Gastroesophageal sphincter (tissue), 3 donors: ENCODE measurements at regions not wholly inside any gene's neighbourhood (a gene's known extent, or its start where the extent isn't known, plus 50 kb on each side); places are given as distances from the start of the nearest gene placed in this dataset.

Experiments used
- EP300 ChIP-seq: sonication (generic); formaldehyde crosslinking; IDR thresholded peaks from one replicate; pipeline ENCODE4 v1.6.1; 2017; ENCODE audit warnings: antibody characterized with exemption, mild to moderate bottlenecking
- POLR2A ChIP-seq, 2 donors: fragments of 450-650 bp; IDR thresholded peaks; one replicate each; pipeline ENCODE4 v1.6.1; 2017; ENCODE audit warnings: antibody characterized with exemption in 2 of 2, mild to moderate bottlenecking in 2 of 2, moderate library complexity in 1 of 2
- TF ChIP-seq, protein P1 (sequence below), 4 experiments: fragments of 200-600 bp in 2 of 4; fragments of 450-650 bp in 2 of 4; sonication (generic) in 1 of 4; IDR thresholded peaks; one replicate each; pipeline ENCODE4 v1.5.1; 2017 to 2019; ENCODE audit warnings: antibody characterized with exemption in 4 of 4, mild to moderate bottlenecking in 2 of 4, moderate library complexity in 2 of 4

DNA sequence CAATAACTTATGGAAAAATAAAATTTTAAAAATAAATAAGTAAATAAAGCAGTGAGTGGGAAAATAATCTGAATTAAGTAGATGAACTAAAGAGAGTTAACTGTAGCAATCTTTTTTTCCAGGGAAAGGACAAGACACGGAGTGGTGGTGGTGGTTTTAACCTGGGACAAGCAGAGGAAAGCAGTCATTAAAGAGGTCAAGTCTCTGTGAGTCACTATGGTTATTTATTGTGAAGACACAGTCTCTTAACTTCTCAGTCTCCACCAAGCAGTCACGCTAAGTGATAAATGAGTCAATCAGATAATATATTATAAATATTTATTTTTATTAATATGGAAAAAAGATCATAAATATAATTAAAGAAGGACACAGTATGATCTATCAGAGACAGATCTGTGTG is 228.1 kb upstream of the MEOX2 start:
- TF ChIP-seq, protein P1, sequence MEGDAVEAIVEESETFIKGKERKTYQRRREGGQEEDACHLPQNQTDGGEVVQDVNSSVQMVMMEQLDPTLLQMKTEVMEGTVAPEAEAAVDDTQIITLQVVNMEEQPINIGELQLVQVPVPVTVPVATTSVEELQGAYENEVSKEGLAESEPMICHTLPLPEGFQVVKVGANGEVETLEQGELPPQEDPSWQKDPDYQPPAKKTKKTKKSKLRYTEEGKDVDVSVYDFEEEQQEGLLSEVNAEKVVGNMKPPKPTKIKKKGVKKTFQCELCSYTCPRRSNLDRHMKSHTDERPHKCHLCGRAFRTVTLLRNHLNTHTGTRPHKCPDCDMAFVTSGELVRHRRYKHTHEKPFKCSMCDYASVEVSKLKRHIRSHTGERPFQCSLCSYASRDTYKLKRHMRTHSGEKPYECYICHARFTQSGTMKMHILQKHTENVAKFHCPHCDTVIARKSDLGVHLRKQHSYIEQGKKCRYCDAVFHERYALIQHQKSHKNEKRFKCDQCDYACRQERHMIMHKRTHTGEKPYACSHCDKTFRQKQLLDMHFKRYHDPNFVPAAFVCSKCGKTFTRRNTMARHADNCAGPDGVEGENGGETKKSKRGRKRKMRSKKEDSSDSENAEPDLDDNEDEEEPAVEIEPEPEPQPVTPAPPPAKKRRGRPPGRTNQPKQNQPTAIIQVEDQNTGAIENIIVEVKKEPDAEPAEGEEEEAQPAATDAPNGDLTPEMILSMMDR (IDR thresholded peaks at IDR 0.05), result no peak
- no peak for TF ChIP-seq POLR2A (IDR thresholded peaks at IDR 0.05)
- no peak for TF ChIP-seq EP300
